ENCODE measurements at regions not wholly inside any gene's neighbourhood (a gene's known extent, or its start where the extent isn't known, plus 50 kb on each side); places are given as distances from the start of the nearest gene placed in this dataset.

GRCh38 chr18:52054324-52054723, 285.7 kb upstream of the DCC start:
- Histone ChIP-seq H3K4me3 (no peak overlapping the region), H3K9me3 (ENCODE audit: low read depth) (no peaks in the 10 kb centered on the region), H3K27me3 (no peaks in the 10 kb centered on the region), H3K4me1 (ENCODE audit: low read depth) (no peaks in the 10 kb centered on the region), H3K36me3 (no peaks in the 10 kb centered on the region), H3K27ac (no peak overlapping the region)
- TF ChIP-seq, protein P1, sequence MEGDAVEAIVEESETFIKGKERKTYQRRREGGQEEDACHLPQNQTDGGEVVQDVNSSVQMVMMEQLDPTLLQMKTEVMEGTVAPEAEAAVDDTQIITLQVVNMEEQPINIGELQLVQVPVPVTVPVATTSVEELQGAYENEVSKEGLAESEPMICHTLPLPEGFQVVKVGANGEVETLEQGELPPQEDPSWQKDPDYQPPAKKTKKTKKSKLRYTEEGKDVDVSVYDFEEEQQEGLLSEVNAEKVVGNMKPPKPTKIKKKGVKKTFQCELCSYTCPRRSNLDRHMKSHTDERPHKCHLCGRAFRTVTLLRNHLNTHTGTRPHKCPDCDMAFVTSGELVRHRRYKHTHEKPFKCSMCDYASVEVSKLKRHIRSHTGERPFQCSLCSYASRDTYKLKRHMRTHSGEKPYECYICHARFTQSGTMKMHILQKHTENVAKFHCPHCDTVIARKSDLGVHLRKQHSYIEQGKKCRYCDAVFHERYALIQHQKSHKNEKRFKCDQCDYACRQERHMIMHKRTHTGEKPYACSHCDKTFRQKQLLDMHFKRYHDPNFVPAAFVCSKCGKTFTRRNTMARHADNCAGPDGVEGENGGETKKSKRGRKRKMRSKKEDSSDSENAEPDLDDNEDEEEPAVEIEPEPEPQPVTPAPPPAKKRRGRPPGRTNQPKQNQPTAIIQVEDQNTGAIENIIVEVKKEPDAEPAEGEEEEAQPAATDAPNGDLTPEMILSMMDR (IDR thresholded peaks at IDR 0.05; ENCODE audit: low read depth, low read length): no peak
- no peak for DNase-seq (ENCODE audit: low read depth in 1 of 2, low spot score in 1 of 2)

GRCh38 chr18:52060607-52061304, 279.2 kb upstream of the DCC start:
- no peaks in the 10 kb centered on the region for H3K9me3 ChIP-seq (ENCODE audit: low read depth)
- TF ChIP-seq, protein P1 (IDR thresholded peaks at IDR 0.05; ENCODE audit: low read depth, low read length): no peak
- no peaks in the 10 kb centered on the region for H3K36me3 ChIP-seq
- no peak overlapping the region for H3K4me3 ChIP-seq
- no peak for DNase-seq (ENCODE audit: low read depth in 1 of 2, low spot score in 1 of 2)
- no peaks in the 10 kb centered on the region for H3K4me1 ChIP-seq (ENCODE audit: low read depth)
- H3K27ac ChIP-seq: no peak overlapping the region
- no peaks in the 10 kb centered on the region for H3K27me3 ChIP-seq

GRCh38 chr18:52063923-52064322, 276.1 kb upstream of the DCC start:
- Histone ChIP-seq H3K27ac (no peak overlapping the region), H3K36me3 (no peaks in the 10 kb centered on the region), H3K9me3 (ENCODE audit: low read depth) (no peaks in the 10 kb centered on the region), H3K27me3 (no peaks in the 10 kb centered on the region), H3K4me3 (no peak overlapping the region), H3K4me1 (ENCODE audit: low read depth) (no peaks in the 10 kb centered on the region)
- TF ChIP-seq, protein P1 (IDR thresholded peaks at IDR 0.05; ENCODE audit: low read depth, low read length): no peak
- no peak for DNase-seq (ENCODE audit: low read depth in 1 of 2, low spot score in 1 of 2)

- Histone ChIP-seq H3K9me3 (ENCODE audit: low read depth) (no peaks in the 10 kb centered on the region), H3K27ac (no peak overlapping the region), H3K27me3 (no peaks in the 10 kb centered on the region), H3K4me1 (ENCODE audit: low read depth) (no peaks in the 10 kb centered on the region), H3K4me3 (no peak overlapping the region), H3K36me3 (no peaks in the 10 kb centered on the region)
- TF ChIP-seq, protein P1 (IDR thresholded peaks at IDR 0.05; ENCODE audit: low read depth, low read length): no peak
- DNase-seq (ENCODE audit: low read depth in 1 of 2, low spot score in 1 of 2): no peak
Measured at GRCh38 chr18:52069201-52069600, 270.8 kb upstream of the DCC start.

DNA sequence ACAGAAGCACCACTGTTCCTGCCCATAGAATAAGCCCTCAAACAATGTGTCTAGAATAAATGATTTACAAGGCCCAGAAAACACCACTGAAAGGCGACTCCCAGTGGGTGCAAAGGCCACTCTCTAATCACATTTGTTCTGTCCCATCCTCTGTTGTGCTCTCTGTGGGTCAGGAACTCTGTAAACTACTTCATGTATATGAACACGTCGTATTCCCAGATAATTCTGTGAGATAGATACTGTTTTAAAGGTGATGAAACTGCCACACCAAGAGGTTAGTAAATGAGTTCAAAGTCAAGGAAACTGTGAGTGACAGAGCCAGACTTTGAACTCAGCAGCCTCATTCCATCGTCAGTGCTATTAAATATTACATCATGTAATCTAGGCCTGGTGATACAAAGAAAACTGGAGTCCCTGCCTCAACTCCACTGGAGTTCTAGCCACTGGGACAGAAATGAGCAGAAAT, 269.7 kb upstream of the DCC start:
- Histone ChIP-seq H3K27me3 (no peaks in the 10 kb centered on the region), H3K9me3 (ENCODE audit: low read depth) (no peaks in the 10 kb centered on the region), H3K36me3 (no peaks in the 10 kb centered on the region), H3K4me1 (ENCODE audit: low read depth) (no peaks in the 10 kb centered on the region), H3K4me3 (no peak overlapping the region), H3K27ac (no peak overlapping the region)
- DNase-seq (ENCODE audit: low read depth in 1 of 2, low spot score in 1 of 2): no peak
- TF ChIP-seq, protein P1 (IDR thresholded peaks at IDR 0.05; ENCODE audit: low read depth, low read length): no peak
